ENCODE measurements at regions not wholly inside any gene's neighbourhood (a gene's known extent, or its start where the extent isn't known, plus 50 kb on each side); places are given as distances from the start of the nearest gene placed in this dataset.

DNA sequence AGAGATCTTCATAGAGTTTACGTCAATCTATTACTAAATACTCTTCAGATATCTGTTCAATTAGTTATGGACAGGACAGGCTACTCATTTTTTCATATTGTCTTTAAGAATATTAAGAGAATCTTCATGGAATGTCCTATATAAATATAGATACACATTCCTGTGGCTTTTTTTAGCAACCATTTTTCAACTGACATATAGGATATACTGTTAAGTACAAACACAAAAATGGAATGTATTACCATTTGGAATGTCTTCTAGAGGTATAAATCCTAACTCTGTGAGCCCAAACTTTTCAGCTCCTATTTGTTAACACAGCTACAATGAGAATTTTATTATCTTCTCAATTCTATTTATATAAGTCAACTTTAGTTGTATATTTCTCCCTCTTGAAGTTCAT is 239.6 kb upstream of the DEFB112 start:
- TF ChIP-seq, protein P1, sequence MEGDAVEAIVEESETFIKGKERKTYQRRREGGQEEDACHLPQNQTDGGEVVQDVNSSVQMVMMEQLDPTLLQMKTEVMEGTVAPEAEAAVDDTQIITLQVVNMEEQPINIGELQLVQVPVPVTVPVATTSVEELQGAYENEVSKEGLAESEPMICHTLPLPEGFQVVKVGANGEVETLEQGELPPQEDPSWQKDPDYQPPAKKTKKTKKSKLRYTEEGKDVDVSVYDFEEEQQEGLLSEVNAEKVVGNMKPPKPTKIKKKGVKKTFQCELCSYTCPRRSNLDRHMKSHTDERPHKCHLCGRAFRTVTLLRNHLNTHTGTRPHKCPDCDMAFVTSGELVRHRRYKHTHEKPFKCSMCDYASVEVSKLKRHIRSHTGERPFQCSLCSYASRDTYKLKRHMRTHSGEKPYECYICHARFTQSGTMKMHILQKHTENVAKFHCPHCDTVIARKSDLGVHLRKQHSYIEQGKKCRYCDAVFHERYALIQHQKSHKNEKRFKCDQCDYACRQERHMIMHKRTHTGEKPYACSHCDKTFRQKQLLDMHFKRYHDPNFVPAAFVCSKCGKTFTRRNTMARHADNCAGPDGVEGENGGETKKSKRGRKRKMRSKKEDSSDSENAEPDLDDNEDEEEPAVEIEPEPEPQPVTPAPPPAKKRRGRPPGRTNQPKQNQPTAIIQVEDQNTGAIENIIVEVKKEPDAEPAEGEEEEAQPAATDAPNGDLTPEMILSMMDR (IDR thresholded peaks at IDR 0.05): no peak
- no peak for TF ChIP-seq POLR2A (IDR thresholded peaks at IDR 0.05; ENCODE audit: low read depth)
- no peak for TF ChIP-seq EP300 (IDR thresholded peaks at IDR 0.05)
